ENCODE measurements at regions not wholly inside any gene's neighbourhood (a gene's known extent, or its start where the extent isn't known, plus 50 kb on each side); places are given as distances from the start of the nearest gene placed in this dataset.
"Not testable (repeated sequence)": the region's sequence is repeated elsewhere in the genome, so short reads cannot be mapped to it uniquely, and the experiment has no call there.

DNA sequence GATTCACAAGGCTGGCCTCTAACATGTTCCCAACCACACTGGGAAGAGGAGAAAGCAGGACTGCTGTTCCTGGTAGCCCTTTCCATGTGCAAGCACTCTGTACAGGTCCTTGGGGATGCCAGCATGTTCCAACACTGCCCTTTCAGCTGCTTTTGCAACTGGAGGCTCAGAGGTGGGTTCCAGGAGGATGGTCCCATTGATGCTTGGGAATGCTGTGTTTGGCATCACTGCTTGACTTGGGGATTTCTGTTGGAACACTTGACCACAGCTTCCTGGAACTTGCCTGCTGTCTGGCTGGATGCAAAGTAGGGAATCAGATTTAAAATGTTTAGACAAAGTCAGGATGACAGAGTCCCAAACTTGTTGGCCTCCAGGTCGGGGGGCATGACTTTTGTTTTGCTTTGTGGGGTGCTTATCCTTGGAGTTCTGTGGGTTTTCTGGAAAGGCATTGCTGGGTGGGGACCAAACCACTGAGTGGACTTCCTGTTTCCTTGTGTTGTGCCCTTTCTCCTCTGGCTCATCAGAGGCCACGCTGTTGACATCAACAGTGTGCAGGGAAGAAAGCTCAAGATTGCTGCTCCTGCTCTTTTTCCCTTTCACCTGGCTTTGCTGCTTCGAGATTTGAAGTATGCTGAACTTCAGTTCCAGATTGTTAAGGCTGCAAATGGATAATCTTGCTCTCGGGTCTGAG lies 148.5 kb upstream of the RPS23 start:
- H3K36me3 ChIP-seq (ENCODE audit: control insufficient read depth, insufficient read depth, low read length), result no peaks in the 10 kb centered on the region
- no peak overlapping the region for H3K27ac ChIP-seq (ENCODE audit: low read depth, low read length)
- no peak overlapping the region for H3K4me3 ChIP-seq (ENCODE audit: low read depth, low read length)
- no peak overlapping the region for H3K9ac ChIP-seq (ENCODE audit: low read depth, low read length)
- no peaks in the 10 kb centered on the region for H3K4me1 ChIP-seq (ENCODE audit: control insufficient read depth, insufficient read depth, low read length)
- no peaks in the 10 kb centered on the region for H3K27me3 ChIP-seq (ENCODE audit: control insufficient read depth, insufficient read depth, low read length)
- no peaks in the 10 kb centered on the region for H3K9me3 ChIP-seq (ENCODE audit: control insufficient read depth, insufficient read depth, low read length)

DNA sequence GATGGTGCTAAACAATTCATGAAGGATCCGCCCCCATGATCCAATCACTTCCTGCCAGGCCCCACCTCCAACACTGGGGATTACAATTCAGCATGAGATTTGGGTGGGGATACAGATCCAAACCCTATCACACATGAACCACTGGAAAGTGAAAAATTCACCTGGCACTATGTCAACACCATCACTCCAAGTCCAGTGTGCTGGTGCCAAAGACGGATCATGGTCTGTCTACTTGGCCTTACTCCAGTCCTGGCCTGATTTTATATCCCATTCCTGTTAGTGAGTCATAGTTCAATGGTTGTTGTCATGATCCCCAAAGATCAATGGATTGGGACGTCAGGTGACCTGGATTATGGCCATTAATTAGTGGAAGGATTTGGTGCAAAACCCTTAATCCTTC lies 147.4 kb upstream of the RPS23 start:
- no peaks in the 10 kb centered on the region for H3K9me3 ChIP-seq (ENCODE audit: control insufficient read depth, insufficient read depth, low read length)
- 0 out of 2 replicates have a peak, but pooled peaks cover 3% of the 10 kb centered on the region for H3K4me1 ChIP-seq (ENCODE audit: control insufficient read depth, insufficient read depth, low read length)
- H3K9ac ChIP-seq (ENCODE audit: low read depth, low read length), result no peak overlapping the region
- no peaks in the 10 kb centered on the region for H3K27me3 ChIP-seq (ENCODE audit: control insufficient read depth, insufficient read depth, low read length)
- H3K4me3 ChIP-seq (ENCODE audit: low read depth, low read length), result no peak overlapping the region
- H3K27ac ChIP-seq (ENCODE audit: low read depth, low read length), result no peak overlapping the region
- no peaks in the 10 kb centered on the region for H3K36me3 ChIP-seq (ENCODE audit: control insufficient read depth, insufficient read depth, low read length)

DNA sequence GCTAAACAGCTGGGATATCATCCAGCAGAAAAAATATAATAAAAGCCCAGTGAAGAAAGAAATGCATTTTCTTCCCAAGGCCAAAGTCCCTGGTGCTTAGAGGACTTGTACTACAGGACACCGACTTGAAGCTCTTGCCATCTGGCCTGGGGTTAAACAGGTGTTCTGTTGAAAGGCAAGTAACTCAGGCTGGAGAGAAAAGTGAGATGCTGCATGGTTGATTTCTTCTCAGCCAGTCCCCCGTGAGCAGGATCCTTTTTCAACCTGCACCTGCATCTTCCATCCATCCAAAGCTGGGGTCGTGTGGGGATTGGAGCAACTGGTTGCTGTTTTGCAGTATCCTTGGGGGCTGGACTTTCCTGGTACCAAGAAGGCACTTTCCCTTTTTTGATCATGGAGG lies 146.1 kb upstream of the RPS23 start:
- no peak overlapping the region for H3K4me3 ChIP-seq (ENCODE audit: low read depth, low read length)
- H3K36me3 ChIP-seq (ENCODE audit: control insufficient read depth, insufficient read depth, low read length), result no peaks in the 10 kb centered on the region
- no peaks in the 10 kb centered on the region for H3K9me3 ChIP-seq (ENCODE audit: control insufficient read depth, insufficient read depth, low read length)
- no peaks in the 10 kb centered on the region for H3K27me3 ChIP-seq (ENCODE audit: control insufficient read depth, insufficient read depth, low read length)
- no peak overlapping the region for H3K27ac ChIP-seq (ENCODE audit: low read depth, low read length)
- H3K4me1 ChIP-seq (ENCODE audit: control insufficient read depth, insufficient read depth, low read length), result peaks cover 15% of the 10 kb centered on the region
- H3K9ac ChIP-seq (ENCODE audit: low read depth, low read length), result no peak overlapping the region

DNA sequence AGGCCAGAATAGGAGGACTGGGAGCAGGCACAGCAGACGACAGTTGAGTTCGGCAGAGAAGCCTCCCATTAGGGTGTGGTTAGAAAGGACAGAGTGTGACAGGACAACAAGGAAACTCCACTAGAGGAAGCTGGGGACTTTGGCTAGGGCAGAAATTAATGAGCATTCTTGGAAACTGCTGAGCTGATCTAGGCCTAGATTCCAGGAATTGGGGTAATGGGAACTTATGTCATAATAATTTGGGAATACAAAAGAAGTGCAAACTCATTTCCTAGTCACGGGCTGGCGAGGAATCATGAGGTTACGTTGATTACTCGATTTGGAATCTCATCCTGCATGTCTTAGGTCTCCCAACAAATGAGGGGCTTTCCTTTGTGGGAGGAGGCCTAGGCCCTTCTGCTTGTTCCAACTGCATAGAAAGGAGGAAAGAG lies 144.6 kb upstream of the RPS23 start:
- Histone ChIP-seq H3K9me3 (ENCODE audit: control insufficient read depth, insufficient read depth, low read length) (no peaks in the 10 kb centered on the region), H3K4me3 (ENCODE audit: low read depth, low read length) (no peak overlapping the region), H3K4me1 (ENCODE audit: control insufficient read depth, insufficient read depth, low read length) (peaks cover 15% of the 10 kb centered on the region), H3K36me3 (ENCODE audit: control insufficient read depth, insufficient read depth, low read length) (no peaks in the 10 kb centered on the region), H3K27me3 (ENCODE audit: control insufficient read depth, insufficient read depth, low read length) (no peaks in the 10 kb centered on the region), H3K27ac (ENCODE audit: low read depth, low read length) (no peak overlapping the region), H3K9ac (ENCODE audit: low read depth, low read length) (no peak overlapping the region)

DNA sequence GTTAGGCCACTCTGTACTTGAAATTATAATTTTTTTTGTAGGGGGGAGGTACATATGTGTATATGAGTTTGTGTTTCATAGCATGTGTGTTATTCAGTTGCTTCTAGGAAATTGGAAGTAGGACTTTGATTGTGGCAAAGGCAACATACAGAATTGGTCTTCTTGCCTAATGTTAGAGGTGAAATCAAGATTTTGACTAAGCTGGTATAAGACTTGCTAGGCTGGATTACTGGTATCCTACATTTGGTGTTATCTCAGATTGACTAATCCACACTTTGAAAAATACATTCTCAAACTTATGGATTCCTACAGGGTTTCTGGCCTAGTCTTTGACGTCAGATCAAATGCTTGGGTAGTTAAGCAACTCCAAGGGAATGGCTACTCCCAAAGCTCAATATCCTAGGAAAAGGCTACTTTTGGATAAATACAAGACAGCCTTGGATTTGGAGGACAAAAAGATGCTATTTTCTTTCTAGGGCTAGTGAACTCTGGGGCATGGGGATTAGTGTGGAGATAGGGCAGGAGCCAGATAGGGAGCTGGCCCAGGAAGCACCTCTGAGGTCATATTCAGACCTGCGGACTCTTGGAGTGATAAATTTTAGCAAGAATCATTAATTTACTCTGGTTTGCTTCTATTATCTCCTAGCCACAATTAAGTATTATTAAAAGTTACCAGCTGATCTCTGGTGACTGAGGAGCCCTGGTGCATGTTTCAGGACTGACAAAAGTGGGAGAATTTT lies 144.0 kb upstream of the RPS23 start:
- H3K4me1 ChIP-seq (ENCODE audit: control insufficient read depth, insufficient read depth, low read length), result peaks cover 15% of the 10 kb centered on the region
- no peaks in the 10 kb centered on the region for H3K9me3 ChIP-seq (ENCODE audit: control insufficient read depth, insufficient read depth, low read length)
- no peaks in the 10 kb centered on the region for H3K27me3 ChIP-seq (ENCODE audit: control insufficient read depth, insufficient read depth, low read length)
- H3K9ac ChIP-seq (ENCODE audit: low read depth, low read length), result no peak overlapping the region
- H3K4me3 ChIP-seq (ENCODE audit: low read depth, low read length), result no peak overlapping the region
- no peaks in the 10 kb centered on the region for H3K36me3 ChIP-seq (ENCODE audit: control insufficient read depth, insufficient read depth, low read length)
- no peak overlapping the region for H3K27ac ChIP-seq (ENCODE audit: low read depth, low read length)

DNA sequence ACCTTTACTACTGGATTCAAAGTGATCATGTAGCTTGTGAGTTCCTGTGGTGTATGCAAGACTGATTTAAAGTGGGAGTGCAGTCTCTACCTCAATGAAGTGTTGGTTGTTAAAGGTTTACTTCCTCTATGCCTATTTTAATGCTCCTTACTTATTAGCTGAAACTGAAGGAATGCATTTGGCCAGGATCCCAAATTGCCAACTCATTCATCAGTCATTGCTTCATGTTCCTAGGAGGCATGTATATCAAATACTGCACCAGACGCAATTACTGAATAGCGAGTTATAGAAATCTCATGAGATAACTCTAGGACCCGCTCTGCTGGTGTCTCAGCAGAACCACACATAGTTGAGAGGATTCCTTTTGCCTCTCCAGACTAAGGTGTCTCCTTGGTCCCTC lies 143.0 kb upstream of the RPS23 start:
- H3K9ac ChIP-seq (ENCODE audit: low read depth, low read length), result no peak overlapping the region

DNA sequence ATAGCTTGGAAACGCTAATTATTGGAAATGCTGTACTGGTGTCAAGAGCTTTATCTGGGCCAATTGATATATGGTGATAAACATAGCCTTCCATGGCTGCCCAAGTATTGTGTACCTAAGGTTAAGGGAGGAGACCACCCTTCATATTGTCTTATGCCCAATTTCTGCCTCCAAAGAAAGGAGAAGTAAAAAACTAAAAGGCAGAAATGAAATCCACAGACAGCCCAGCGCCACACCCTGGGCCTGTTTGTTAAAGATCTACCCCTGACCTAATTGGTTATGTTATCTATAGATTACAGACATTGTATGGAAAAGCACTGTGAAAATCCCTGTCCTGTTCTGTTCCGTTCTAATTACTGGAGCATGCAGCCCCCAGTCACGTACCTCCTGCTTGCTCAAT lies 142.4 kb upstream of the RPS23 start:
- not testable (repeated sequence) for H3K4me3 ChIP-seq (ENCODE audit: low read depth, low read length); H3K9ac ChIP-seq (ENCODE audit: low read depth, low read length); H3K36me3 ChIP-seq (ENCODE audit: control insufficient read depth, insufficient read depth, low read length); H3K27me3 ChIP-seq (ENCODE audit: control insufficient read depth, insufficient read depth, low read length); H3K9me3 ChIP-seq (ENCODE audit: control insufficient read depth, insufficient read depth, low read length); H3K27ac ChIP-seq (ENCODE audit: low read depth, low read length)
- peaks cover 19% of the 10 kb centered on the region for H3K4me1 ChIP-seq (ENCODE audit: control insufficient read depth, insufficient read depth, low read length)

More for the DNA sequence above, 143.0 kb upstream of the RPS23 start:
- Histone ChIP-seq H3K4me3 (ENCODE audit: low read depth, low read length) (no peak overlapping the region), H3K36me3 (ENCODE audit: control insufficient read depth, insufficient read depth, low read length) (no peaks in the 10 kb centered on the region), H3K9me3 (ENCODE audit: control insufficient read depth, insufficient read depth, low read length) (no peaks in the 10 kb centered on the region), H3K4me1 (ENCODE audit: control insufficient read depth, insufficient read depth, low read length) (peaks cover 19% of the 10 kb centered on the region), H3K27me3 (ENCODE audit: control insufficient read depth, insufficient read depth, low read length) (no peaks in the 10 kb centered on the region), H3K27ac (ENCODE audit: low read depth, low read length) (no peak overlapping the region)

DNA sequence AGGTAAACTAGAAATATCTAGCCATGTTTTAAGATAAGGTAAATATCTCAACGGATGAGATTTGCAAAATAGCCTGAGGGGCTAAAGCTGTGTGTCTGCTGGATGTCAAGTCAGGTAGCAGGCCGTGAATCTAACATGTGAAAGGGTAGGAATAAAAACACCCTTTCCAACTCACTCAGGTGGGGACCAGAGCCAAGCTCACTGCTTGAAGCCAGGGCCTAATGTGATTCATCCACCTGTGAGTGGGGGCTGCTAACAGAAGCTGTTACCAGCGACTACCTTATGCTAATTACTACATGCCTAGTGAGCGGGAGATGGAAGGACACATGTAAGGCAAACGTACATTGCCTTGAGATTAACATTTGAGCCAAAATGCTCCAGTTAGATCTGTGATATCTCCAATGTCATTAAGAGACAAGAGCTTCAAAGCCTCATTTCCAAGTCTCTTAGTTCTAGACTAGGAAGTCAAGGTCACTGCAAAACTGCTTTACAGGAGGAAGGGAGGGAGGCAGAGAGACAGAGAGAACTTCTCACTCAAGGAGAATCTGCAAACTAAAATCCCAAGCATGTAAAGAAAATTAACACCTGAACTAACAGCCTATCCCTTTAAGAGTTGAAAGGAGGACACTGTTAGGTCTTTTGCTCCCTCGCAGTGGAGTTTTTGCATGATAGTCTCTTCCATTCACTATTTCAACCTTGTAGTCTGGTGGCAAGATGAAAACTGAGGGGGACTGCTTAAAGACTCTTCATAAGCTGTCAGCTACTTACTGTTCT lies 141.6 kb upstream of the RPS23 start:
- Histone ChIP-seq H3K27ac (ENCODE audit: low read depth, low read length) (peak overlapping the region; percentile 54), H3K9ac (ENCODE audit: low read depth, low read length) (no peak overlapping the region), H3K36me3 (ENCODE audit: control insufficient read depth, insufficient read depth, low read length) (no peaks in the 10 kb centered on the region), H3K27me3 (ENCODE audit: control insufficient read depth, insufficient read depth, low read length) (no peaks in the 10 kb centered on the region), H3K4me1 (ENCODE audit: control insufficient read depth, insufficient read depth, low read length) (peaks cover 19% of the 10 kb centered on the region), H3K9me3 (ENCODE audit: control insufficient read depth, insufficient read depth, low read length) (no peaks in the 10 kb centered on the region), H3K4me3 (ENCODE audit: low read depth, low read length) (no peak overlapping the region)

DNA sequence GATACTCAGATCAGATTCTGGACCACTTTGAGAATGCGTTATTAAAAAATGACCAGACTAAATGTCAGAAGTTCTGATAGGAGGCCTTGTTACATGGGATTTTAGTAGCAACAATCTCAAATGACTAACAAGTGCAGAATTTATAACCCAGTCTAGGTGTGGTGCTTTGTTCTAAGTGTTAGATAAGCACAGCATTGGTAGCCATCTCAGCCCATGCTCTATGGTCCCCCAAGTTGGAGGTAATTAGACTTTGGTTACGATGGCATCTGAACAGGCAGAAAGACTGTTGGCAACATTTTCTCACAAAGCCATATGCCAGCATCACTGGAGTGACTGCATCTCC lies 140.4 kb upstream of the RPS23 start:
- Histone ChIP-seq H3K27me3 (ENCODE audit: control insufficient read depth, insufficient read depth, low read length) (no peaks in the 10 kb centered on the region), H3K27ac (ENCODE audit: low read depth, low read length) (no peak overlapping the region), H3K4me3 (ENCODE audit: low read depth, low read length) (no peak overlapping the region), H3K4me1 (ENCODE audit: control insufficient read depth, insufficient read depth, low read length) (peaks cover 19% of the 10 kb centered on the region), H3K9me3 (ENCODE audit: control insufficient read depth, insufficient read depth, low read length) (no peaks in the 10 kb centered on the region), H3K36me3 (ENCODE audit: control insufficient read depth, insufficient read depth, low read length) (no peaks in the 10 kb centered on the region), H3K9ac (ENCODE audit: low read depth, low read length) (no peak overlapping the region)

DNA sequence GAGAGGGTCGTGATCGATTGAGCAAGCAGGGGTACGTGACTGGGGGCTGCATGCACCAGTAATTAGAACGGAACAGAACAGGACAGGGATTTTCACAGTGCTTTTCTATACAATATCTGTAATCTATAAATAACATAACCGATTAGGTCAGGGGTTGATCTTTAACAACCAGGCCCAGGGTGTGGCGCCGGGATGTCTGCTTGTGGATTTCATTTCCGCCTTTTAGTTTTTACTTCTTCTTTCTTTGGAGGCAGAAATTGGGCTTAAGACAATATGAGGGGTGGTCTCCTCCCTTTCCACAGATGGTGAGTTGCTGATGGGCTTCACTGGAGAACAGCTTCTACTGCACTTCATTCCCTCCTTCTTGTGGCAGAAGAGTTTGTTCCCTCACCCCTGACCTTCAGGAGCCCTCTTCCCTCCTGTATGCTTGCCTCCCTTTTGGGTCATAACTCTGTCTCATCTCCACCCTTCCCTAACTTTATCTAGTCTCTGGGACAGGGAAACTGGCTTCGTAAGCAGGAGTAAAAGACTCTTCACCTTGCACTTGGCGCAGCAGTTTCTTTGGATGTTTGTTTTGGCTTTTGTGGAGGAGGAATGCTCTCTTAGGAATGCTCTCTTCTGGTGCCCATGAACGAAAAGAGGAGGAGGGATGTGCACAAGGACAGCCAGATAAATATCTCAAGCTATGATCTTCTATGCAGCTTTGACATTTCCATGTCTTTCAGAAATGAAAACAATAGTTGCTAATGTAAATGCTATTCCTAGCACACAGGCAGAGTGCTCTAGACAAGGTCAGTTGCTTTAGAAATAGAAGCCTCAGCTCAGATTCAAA lies 139.8 kb upstream of the RPS23 start:
- no peaks in the 10 kb centered on the region for H3K9me3 ChIP-seq (ENCODE audit: control insufficient read depth, insufficient read depth, low read length)
- H3K4me3 ChIP-seq (ENCODE audit: low read depth, low read length), result no peak overlapping the region
- H3K36me3 ChIP-seq (ENCODE audit: control insufficient read depth, insufficient read depth, low read length), result no peaks in the 10 kb centered on the region
- H3K27ac ChIP-seq (ENCODE audit: low read depth, low read length), result no peak overlapping the region
- H3K9ac ChIP-seq (ENCODE audit: low read depth, low read length), result no peak overlapping the region
- no peaks in the 10 kb centered on the region for H3K27me3 ChIP-seq (ENCODE audit: control insufficient read depth, insufficient read depth, low read length)
- peaks cover 19% of the 10 kb centered on the region for H3K4me1 ChIP-seq (ENCODE audit: control insufficient read depth, insufficient read depth, low read length)
